Activated naive CD4-positive, alpha-beta T cell treated with Interleukin-2 at 50 U/mL for 16 hours (primary cell): ENCODE measurements at regions not wholly inside any gene's neighbourhood (a gene's known extent, or its start where the extent isn't known, plus 50 kb on each side); places are given as distances from the start of the nearest gene placed in this dataset.

Source experiments
- DNase-seq: peaks from one replicate; pipeline ENCODE4 v3.0.0-alpha.2; 2020

DNA sequence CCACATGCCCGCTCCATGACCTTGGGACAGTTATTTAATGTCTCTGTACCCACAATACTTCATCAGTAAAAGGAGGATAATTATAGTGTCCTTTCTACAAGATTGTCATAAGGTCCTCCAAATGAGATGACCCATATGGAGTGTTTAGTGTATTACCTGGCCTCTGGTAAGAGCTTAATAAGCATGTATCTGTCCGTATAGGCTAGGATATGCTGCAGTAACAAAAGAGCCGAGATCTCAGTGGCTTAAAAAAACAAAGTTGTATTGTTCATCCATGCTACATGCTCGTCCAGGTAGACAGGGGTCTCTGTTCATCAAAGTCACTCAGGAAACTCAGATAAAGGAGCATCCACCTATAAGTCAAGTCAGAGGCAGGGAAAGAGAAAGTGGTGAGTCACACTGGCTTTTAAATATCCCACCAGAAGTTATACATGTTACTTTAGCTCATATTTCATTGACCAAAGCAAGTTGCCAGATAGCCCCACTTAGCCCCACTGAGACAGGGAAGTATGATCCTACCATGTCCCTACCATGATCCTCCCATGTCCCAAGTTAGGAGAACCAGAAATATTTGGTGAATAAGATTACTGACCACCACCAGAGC lies 53.0 kb upstream of the KAZN start:
- DNase-seq = no peak

DNA sequence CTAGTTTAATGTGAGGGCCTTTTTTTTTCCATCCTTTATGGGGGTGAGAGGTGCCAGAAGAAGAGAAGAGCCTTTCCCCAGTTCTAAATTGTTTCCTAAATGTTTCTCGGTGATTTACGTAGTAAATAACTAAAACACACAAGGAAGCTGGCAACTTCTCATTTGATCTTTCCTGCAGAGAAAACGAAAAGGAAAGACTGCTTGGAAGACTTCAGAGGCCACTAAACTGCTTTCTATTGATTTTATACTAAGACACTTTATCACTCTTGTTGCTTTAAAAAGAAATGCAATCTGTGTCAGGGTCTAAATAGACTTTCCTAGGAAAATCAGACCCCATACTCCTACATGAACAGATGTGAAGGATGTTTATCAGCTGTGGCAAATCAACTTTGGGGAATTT lies 52.1 kb upstream of the KAZN start:
- DNase-seq = no peak
